ENCODE measurements at regions not wholly inside any gene's neighbourhood (a gene's known extent, or its start where the extent isn't known, plus 50 kb on each side); places are given as distances from the start of the nearest gene placed in this dataset.

DNA sequence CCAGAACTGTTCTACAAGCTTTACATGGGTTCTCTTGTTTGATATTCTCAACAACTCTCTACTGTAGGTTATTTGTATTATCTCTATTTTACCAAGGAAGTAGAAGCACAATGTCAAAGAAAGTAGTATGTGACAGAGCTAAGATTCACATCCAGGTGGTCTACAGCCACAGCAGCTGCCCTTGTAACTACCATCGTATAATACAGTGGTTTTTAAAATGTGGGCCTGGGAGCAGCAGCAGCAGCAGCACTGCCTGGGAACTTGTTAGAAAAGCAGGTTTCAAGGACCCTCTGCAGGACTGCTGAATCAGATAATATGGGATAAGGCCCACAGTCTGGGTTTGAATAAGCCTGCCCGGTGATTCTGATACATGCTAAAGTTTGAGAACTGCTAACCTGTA, 357.1 kb upstream of the SATB1 start:
- TF ChIP-seq POLR2A (IDR thresholded peaks at IDR 0.05) = no peak
- TF ChIP-seq, protein P1, sequence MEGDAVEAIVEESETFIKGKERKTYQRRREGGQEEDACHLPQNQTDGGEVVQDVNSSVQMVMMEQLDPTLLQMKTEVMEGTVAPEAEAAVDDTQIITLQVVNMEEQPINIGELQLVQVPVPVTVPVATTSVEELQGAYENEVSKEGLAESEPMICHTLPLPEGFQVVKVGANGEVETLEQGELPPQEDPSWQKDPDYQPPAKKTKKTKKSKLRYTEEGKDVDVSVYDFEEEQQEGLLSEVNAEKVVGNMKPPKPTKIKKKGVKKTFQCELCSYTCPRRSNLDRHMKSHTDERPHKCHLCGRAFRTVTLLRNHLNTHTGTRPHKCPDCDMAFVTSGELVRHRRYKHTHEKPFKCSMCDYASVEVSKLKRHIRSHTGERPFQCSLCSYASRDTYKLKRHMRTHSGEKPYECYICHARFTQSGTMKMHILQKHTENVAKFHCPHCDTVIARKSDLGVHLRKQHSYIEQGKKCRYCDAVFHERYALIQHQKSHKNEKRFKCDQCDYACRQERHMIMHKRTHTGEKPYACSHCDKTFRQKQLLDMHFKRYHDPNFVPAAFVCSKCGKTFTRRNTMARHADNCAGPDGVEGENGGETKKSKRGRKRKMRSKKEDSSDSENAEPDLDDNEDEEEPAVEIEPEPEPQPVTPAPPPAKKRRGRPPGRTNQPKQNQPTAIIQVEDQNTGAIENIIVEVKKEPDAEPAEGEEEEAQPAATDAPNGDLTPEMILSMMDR (IDR thresholded peaks at IDR 0.05 in 8 of 11, conservative IDR thresholded peaks at IDR 0.05 in 3 of 11) = no peak

Measured in spleen (tissue), 7 donors.